ACC112 (cell line): ENCODE measurements at regions not wholly inside any gene's neighbourhood (a gene's known extent, or its start where the extent isn't known, plus 50 kb on each side); places are given as distances from the start of the nearest gene placed in this dataset.
"Not testable (repeated sequence)": the region's sequence is repeated elsewhere in the genome, so short reads cannot be mapped to it uniquely, and the experiment has no call there.

Experiments
- H2AFZ ChIP-seq: fragments of 200-600 bp; sonication (generic); one replicate; pipeline ENCODE4 v1.6.0; 2017; ENCODE audit warnings: antibody characterized with exemption, low read length; ENCODE audit not compliant: unreplicated experiment
- H3K27ac ChIP-seq: fragments of 200-600 bp; sonication (generic); 2 replicates; pipeline ENCODE4 v1.5.1; 2014; ENCODE audit warnings: low read depth, mild to moderate bottlenecking, antibody characterized with exemption, low read length, moderate library complexity
- H3K27me3 ChIP-seq: fragments of 200-600 bp; sonication (generic); 2 replicates; pipeline ENCODE4 v1.6.1; 2014; ENCODE audit warnings: mild to moderate bottlenecking, antibody characterized with exemption, low read length, moderate library complexity, mixed read lengths; ENCODE audit not compliant: insufficient read depth
- H3K36me3 ChIP-seq: fragments of 200-600 bp; sonication (generic); 2 replicates; pipeline ENCODE4 v1.6.1; 2016; ENCODE audit warnings: mild to moderate bottlenecking, antibody characterized with exemption, low read length, moderate library complexity, mixed read lengths; ENCODE audit not compliant: insufficient read depth
- H3K4me1 ChIP-seq: fragments of 200-600 bp; sonication (generic); one replicate; pipeline ENCODE4 v1.6.1; 2016; ENCODE audit warnings: low read length, mixed read lengths; ENCODE audit not compliant: insufficient read depth, unreplicated experiment, control insufficient read depth
- H3K4me3 ChIP-seq: fragments of 200-600 bp; sonication (generic); 2 replicates; pipeline ENCODE4 v1.5.1; 2014; ENCODE audit warnings: mild to moderate bottlenecking, low read depth, low read length
- H3K79me2 ChIP-seq: fragments of 200-600 bp; sonication (generic); one replicate; pipeline ENCODE4 v1.6.0; 2016; ENCODE audit warnings: low read length; ENCODE audit not compliant: control insufficient read depth, unreplicated experiment, insufficient read depth

GRCh38 chr9:97103613-97104383 is 64.9 kb upstream of the CTSV start:
- H3K27ac ChIP-seq, H3K36me3 ChIP-seq, H2AFZ ChIP-seq: not testable (repeated sequence)

DNA sequence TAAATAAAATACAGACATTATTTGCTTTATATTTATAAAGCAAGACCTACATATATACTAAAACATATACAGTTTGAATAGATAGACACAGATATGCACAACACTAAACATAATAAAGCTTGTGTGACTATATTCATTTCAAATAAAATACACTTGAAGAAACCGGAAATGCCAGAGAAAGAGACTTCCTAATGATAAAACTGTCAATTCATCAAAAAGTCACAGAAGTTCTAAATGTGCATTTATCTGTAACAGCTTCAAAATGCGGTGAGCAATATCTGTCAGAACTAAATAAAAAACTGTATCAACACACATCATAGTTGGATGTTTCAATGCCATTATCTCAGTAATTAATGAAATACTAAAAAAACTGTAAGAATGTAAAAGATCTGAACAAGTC is 60.6 kb upstream of the CTSV start:
- H3K36me3 ChIP-seq, H3K4me3 ChIP-seq, H3K4me1 ChIP-seq, H3K27me3 ChIP-seq, H2AFZ ChIP-seq, H3K79me2 ChIP-seq, H3K27ac ChIP-seq: not testable (repeated sequence)

More at GRCh38 chr9:97103613-97104383, 64.9 kb upstream of the CTSV start:
- not testable (repeated sequence) for H3K4me1 ChIP-seq, H3K79me2 ChIP-seq, H3K27me3 ChIP-seq, H3K4me3 ChIP-seq

- Histone ChIP-seq H3K4me3 (no peak overlapping the region), H3K27ac (no peak overlapping the region), H3K36me3 (no peaks in the 10 kb centered on the region), H3K4me1 (no peaks in the 10 kb centered on the region), H2AFZ (no peak overlapping the region), H3K79me2 (no peaks in the 10 kb centered on the region), H3K27me3 (peaks cover 13% of the 10 kb centered on the region; the same call in 1 of the 2 replicates)
Observed at GRCh38 chr9:97096793-97097192, 57.9 kb upstream of the CTSV start.

- not testable (repeated sequence) for H3K4me3 ChIP-seq, H3K79me2 ChIP-seq, H2AFZ ChIP-seq, H3K27ac ChIP-seq, H3K4me1 ChIP-seq, H3K36me3 ChIP-seq
- H3K27me3 ChIP-seq, result peaks cover 72% of the 10 kb centered on the region
Observed at GRCh38 chr9:97089361-97089760, 50.4 kb upstream of the CTSV start.
